Endodermal cell (in vitro differentiated cells): ENCODE measurements at regions not wholly inside any gene's neighbourhood (a gene's known extent, or its start where the extent isn't known, plus 50 kb on each side); places are given as distances from the start of the nearest gene placed in this dataset.

ENCODE experiments used
- DNase-seq: peaks from one replicate; pipeline ENCODE4 v3.0.0-alpha.2; 2017
- H3K27ac ChIP-seq: 2 replicates; pipeline ENCODE4 v1.5.1; 2013; ENCODE audit warnings: mild to moderate bottlenecking, low read depth, low read length, moderate library complexity
- H3K27me3 ChIP-seq: 2 replicates; pipeline ENCODE4 v1.6.1; 2013; ENCODE audit warnings: mild to moderate bottlenecking, low read length, moderate library complexity; ENCODE audit not compliant: insufficient read depth, control insufficient read depth, poor library complexity, severe bottlenecking
- H3K36me3 ChIP-seq: 2 replicates; pipeline ENCODE4 v1.7.0; 2013; ENCODE audit warnings: mild to moderate bottlenecking, low read length, moderate library complexity; ENCODE audit not compliant: control insufficient read depth, insufficient read depth
- H3K4me1 ChIP-seq: one replicate; pipeline ENCODE4 v1.7.0; 2013; ENCODE audit warnings: low read length; ENCODE audit not compliant: control insufficient read depth, insufficient read depth
- H3K4me3 ChIP-seq: 2 replicates; pipeline ENCODE4 v1.5.1; 2013; ENCODE audit warnings: mild to moderate bottlenecking, low read length, moderate library complexity
- H3K9ac ChIP-seq: 2 replicates; pipeline ENCODE4 v1.6.1; 2013; ENCODE audit warnings: mild to moderate bottlenecking, low read length, moderate library complexity; ENCODE audit not compliant: poor library complexity, severe bottlenecking; ENCODE audit errors: extremely low read depth
- H3K9me3 ChIP-seq: 2 replicates; pipeline ENCODE4 v1.6.1; 2013; ENCODE audit warnings: mild to moderate bottlenecking, low read length, moderate library complexity; ENCODE audit not compliant: control insufficient read depth
- H3K27ac Mint-ChIP-seq: 2 replicates; pipeline ENCODE4 v1.8.0; 2020; ENCODE audit warnings: mixed read lengths
- H3K27me3 Mint-ChIP-seq: 2 replicates; pipeline ENCODE4 v1.8.0; 2021; ENCODE audit warnings: mild to moderate bottlenecking, mixed read lengths; ENCODE audit not compliant: insufficient read depth
- H3K36me3 Mint-ChIP-seq: 2 replicates; pipeline ENCODE4 v1.8.0; 2020; ENCODE audit warnings: low read depth, mixed read lengths
- H3K4me1 Mint-ChIP-seq: 2 replicates; pipeline ENCODE4 v1.8.0; 2020; ENCODE audit warnings: mixed read lengths
- H3K4me3 Mint-ChIP-seq: 2 replicates; pipeline ENCODE4 v1.8.0; 2020; ENCODE audit warnings: mild to moderate bottlenecking, moderate library complexity, mixed read lengths
- H3K9me3 Mint-ChIP-seq: 2 replicates; pipeline ENCODE4 v1.8.0; 2020; ENCODE audit warnings: mild to moderate bottlenecking, mixed read lengths
- WGBS, 2 experiments: methylation state at CpG; one replicate each; pipeline versions ENCODE4 v1.1.5 to v1.1.7; 2013; ENCODE audit warnings: missing lambda C conversion rate in 2 of 2, mixed read lengths in 1 of 2; ENCODE audit not compliant: insufficient coverage in 1 of 2, insufficient read length in 1 of 2; 5-methylcytosine and 5-hydroxymethylcytosine counted together
- TF ChIP-seq, protein P1 (sequence below): fragments of 200-600 bp; sonication (generic); conservative IDR thresholded peaks from 2 replicates; pipeline ENCODE4 v1.5.0; 2021; ENCODE audit warnings: antibody characterized with exemption, mild to moderate bottlenecking

GRCh38 chr2:142629193-142629592 is 248.3 kb upstream of the KYNU start:
- 94% methylated on average over 1 of the region's 1 CpG; no CpG with 5 or more reads in 1 of the 2 experiments for WGBS, 2 experiments
- DNase-seq: no peak
- H3K9me3 Mint-ChIP-seq: peaks cover 6% of the 10 kb centered on the region
- H3K27ac ChIP-seq: no peak overlapping the region
- no peak overlapping the region for H3K4me3 ChIP-seq
- H3K9me3 ChIP-seq: peaks cover 15% of the 10 kb centered on the region
- TF ChIP-seq, protein P1, sequence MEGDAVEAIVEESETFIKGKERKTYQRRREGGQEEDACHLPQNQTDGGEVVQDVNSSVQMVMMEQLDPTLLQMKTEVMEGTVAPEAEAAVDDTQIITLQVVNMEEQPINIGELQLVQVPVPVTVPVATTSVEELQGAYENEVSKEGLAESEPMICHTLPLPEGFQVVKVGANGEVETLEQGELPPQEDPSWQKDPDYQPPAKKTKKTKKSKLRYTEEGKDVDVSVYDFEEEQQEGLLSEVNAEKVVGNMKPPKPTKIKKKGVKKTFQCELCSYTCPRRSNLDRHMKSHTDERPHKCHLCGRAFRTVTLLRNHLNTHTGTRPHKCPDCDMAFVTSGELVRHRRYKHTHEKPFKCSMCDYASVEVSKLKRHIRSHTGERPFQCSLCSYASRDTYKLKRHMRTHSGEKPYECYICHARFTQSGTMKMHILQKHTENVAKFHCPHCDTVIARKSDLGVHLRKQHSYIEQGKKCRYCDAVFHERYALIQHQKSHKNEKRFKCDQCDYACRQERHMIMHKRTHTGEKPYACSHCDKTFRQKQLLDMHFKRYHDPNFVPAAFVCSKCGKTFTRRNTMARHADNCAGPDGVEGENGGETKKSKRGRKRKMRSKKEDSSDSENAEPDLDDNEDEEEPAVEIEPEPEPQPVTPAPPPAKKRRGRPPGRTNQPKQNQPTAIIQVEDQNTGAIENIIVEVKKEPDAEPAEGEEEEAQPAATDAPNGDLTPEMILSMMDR: no peak
- no peaks in the 10 kb centered on the region for H3K4me1 Mint-ChIP-seq
- H3K27ac Mint-ChIP-seq: no peak overlapping the region
- no peak overlapping the region for H3K9ac ChIP-seq
- H3K4me1 ChIP-seq: no peaks in the 10 kb centered on the region
- H3K36me3 Mint-ChIP-seq: no peaks in the 10 kb centered on the region
- no peaks in the 10 kb centered on the region for H3K27me3 Mint-ChIP-seq
- H3K36me3 ChIP-seq: no peaks in the 10 kb centered on the region
- H3K27me3 ChIP-seq: no peaks in the 10 kb centered on the region
- no peak overlapping the region for H3K4me3 Mint-ChIP-seq

DNA sequence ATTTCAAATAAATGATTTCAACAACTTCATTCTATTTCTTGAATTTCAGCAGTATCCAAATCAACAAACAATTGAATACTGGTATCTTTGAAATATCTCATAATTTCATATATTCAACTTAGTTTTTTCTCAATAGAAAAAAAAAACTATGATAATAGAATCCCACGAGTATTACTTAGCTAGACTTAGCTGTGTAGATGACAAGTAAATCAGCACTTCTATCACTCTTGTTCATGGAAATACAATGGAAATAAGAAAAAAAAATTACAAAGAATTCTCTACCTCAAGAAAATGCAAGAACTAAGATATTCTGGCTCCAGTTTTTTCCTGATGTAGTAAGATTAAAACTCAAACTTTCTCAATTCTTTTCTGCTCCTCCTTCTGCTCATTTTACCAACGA is 256.2 kb upstream of the KYNU start:
- H3K4me3 ChIP-seq: no peak overlapping the region
- Mint-ChIP-seq H3K27ac (no peak overlapping the region), H3K4me1 (no peaks in the 10 kb centered on the region), H3K27me3 (no peaks in the 10 kb centered on the region), H3K9me3 (no peaks in the 10 kb centered on the region), H3K36me3 (no peaks in the 10 kb centered on the region), H3K4me3 (no peak overlapping the region)
- no peak for DNase-seq
- H3K9ac ChIP-seq: no peak overlapping the region
- H3K27me3 ChIP-seq: no peaks in the 10 kb centered on the region
- no peaks in the 10 kb centered on the region for H3K9me3 ChIP-seq
- 100% methylated on average over 1 of the region's 2 CpGs; no CpG with 5 or more reads in 1 of the 2 experiments for WGBS, 2 experiments
- no peaks in the 10 kb centered on the region for H3K4me1 ChIP-seq
- TF ChIP-seq, protein P1: no peak
- no peaks in the 10 kb centered on the region for H3K36me3 ChIP-seq
- H3K27ac ChIP-seq: no peak overlapping the region

DNA sequence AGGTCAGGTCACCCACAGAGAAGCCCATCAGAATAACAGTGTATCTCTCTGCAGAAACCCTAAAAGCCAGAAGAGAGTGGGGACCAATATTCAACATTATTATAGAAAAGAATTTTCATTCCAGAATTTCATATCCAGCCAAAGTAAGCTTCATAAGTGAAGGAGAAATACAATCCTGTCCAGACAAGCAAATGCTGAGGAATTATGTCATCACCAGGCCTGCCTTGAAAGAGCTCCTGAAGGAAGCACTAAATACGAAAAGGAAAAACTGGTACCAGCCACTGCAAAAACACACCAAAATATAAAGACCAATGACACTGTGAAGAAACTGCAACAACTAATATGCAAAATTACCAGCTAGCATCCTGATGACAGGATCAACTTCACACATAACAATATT is 260.0 kb upstream of the KYNU start:
- Histone ChIP-seq H3K27me3 (no peaks in the 10 kb centered on the region), H3K9ac (no peak overlapping the region), H3K36me3 (no peaks in the 10 kb centered on the region), H3K4me1 (peaks cover 4% of the 10 kb centered on the region), H3K4me3 (no peak overlapping the region), H3K9me3 (no peaks in the 10 kb centered on the region), H3K27ac (no peak overlapping the region)
- DNase-seq: no peak
- 76 to 100% methylated on average over 1 of the region's 1 CpG for WGBS, 2 experiments
- no peaks in the 10 kb centered on the region for H3K36me3 Mint-ChIP-seq
- no peak overlapping the region for H3K4me3 Mint-ChIP-seq
- no peak overlapping the region for H3K27ac Mint-ChIP-seq
- peaks cover 6% of the 10 kb centered on the region for H3K9me3 Mint-ChIP-seq
- H3K4me1 Mint-ChIP-seq: no peaks in the 10 kb centered on the region
- H3K27me3 Mint-ChIP-seq: no peaks in the 10 kb centered on the region
- TF ChIP-seq, protein P1: no peak
